WTC11 (cell line): ENCODE measurements at regions not wholly inside any gene's neighbourhood (a gene's known extent, or its start where the extent isn't known, plus 50 kb on each side); places are given as distances from the start of the nearest gene placed in this dataset.

Experiments
- ATAC-seq: fragments of 200-7000 bp; cut with Tn5 transposase; 2 replicates; pipeline ENCODE4 v1.10.0; 2021; ENCODE audit warnings: mild to moderate bottlenecking, moderate library complexity
- CTCF ChIA-PET: fragments of 300-600 bp; sonication (Branson Sonifier 250); formaldehyde crosslinking; loops from one replicate; lab custom pipeline; 2021; ENCODE audit warnings: antibody characterized with exemption; lab: Charles Lee
- POLR2A ChIA-PET: fragments of 350-600 bp; sonication (Branson Sonifier 250); formaldehyde crosslinking; loops from one replicate; lab custom pipeline; 2021; ENCODE audit warnings: antibody characterized with exemption; lab: Charles Lee
- DNase-seq: peaks from one replicate; pipeline ENCODE4 v3.0.0; 2021; ENCODE audit warnings: low spot score
- H3K27ac Mint-ChIP-seq: 2 replicates; pipeline ENCODE4 v1.8.0; 2021; ENCODE audit warnings: mixed read lengths
- H3K27me3 Mint-ChIP-seq: 2 replicates; pipeline ENCODE4 v1.8.0; 2021; ENCODE audit warnings: low read depth, mild to moderate bottlenecking, moderate library complexity, mixed read lengths
- H3K36me3 Mint-ChIP-seq: 2 replicates; pipeline ENCODE4 v1.8.0; 2021; ENCODE audit warnings: mixed read lengths
- H3K4me1 Mint-ChIP-seq: 2 replicates; pipeline ENCODE4 v1.8.0; 2022; ENCODE audit warnings: mixed read lengths
- H3K4me3 Mint-ChIP-seq: 2 replicates; pipeline ENCODE4 v1.8.0; 2021; ENCODE audit warnings: mild to moderate bottlenecking, moderate library complexity, mixed read lengths
- H3K9me3 Mint-ChIP-seq: 2 replicates; pipeline ENCODE4 v1.8.0; 2021; ENCODE audit warnings: mixed read lengths
- CBFB ChIP-seq: sonication (generic); formaldehyde crosslinking; IDR thresholded peaks from 2 replicates; pipeline ENCODE4 v1.8.1; 2022; ENCODE audit warnings: mild to moderate bottlenecking, low read depth, missing genetic modification reagents
- ETV6 ChIP-seq: sonication (generic); formaldehyde crosslinking; IDR thresholded peaks from 2 replicates; pipeline ENCODE4 v1.8.1; 2022; ENCODE audit warnings: mild to moderate bottlenecking, missing genetic modification reagents
- FOXP1 ChIP-seq: sonication (generic); formaldehyde crosslinking; IDR thresholded peaks from 2 replicates; pipeline ENCODE4 v1.8.0; 2022; ENCODE audit warnings: missing genetic modification reagents, mild to moderate bottlenecking, moderate library complexity, borderline replicate concordance
- NR2C2 ChIP-seq: sonication (generic); formaldehyde crosslinking; IDR thresholded peaks from 2 replicates; pipeline ENCODE4 v1.8.0; 2022; ENCODE audit warnings: mild to moderate bottlenecking, missing genetic modification reagents
- TEAD1 ChIP-seq: sonication (generic); formaldehyde crosslinking; IDR thresholded peaks from 2 replicates; pipeline ENCODE4 v1.8.0; 2022; ENCODE audit warnings: mild to moderate bottlenecking, missing genetic modification reagents
- ZNF396 ChIP-seq: fragments of 250-450 bp; sonication (Bioruptor Pico); IDR thresholded peaks from 2 replicates; pipeline ENCODE4 v1.8.0; 2021; ENCODE audit warnings: mild to moderate bottlenecking, moderate library complexity, borderline replicate concordance
- ZNF423 ChIP-seq: fragments of 250-450 bp; sonication (Bioruptor Pico); IDR thresholded peaks from 2 replicates; pipeline ENCODE4 v2.1.2; 2022; ENCODE audit warnings: mild to moderate bottlenecking, moderate library complexity
- TF ChIP-seq, protein P1 (sequence below): sonication (generic); formaldehyde crosslinking; conservative IDR thresholded peaks from 2 replicates; pipeline ENCODE4 v1.8.1; 2022; ENCODE audit warnings: mild to moderate bottlenecking, missing genetic modification reagents
- TF ChIP-seq, protein P2 (sequence below): sonication (generic); formaldehyde crosslinking; IDR thresholded peaks from 2 replicates; pipeline ENCODE4 v1.8.0; 2023; ENCODE audit warnings: mild to moderate bottlenecking, missing genetic modification reagents
- TF ChIP-seq, protein P3 (sequence below): sonication (generic); formaldehyde crosslinking; IDR thresholded peaks from 2 replicates; pipeline ENCODE4 v1.8.0; 2022; ENCODE audit warnings: mild to moderate bottlenecking, missing genetic modification reagents
- TF ChIP-seq, protein P4 (sequence below): sonication (generic); formaldehyde crosslinking; IDR thresholded peaks from 2 replicates; pipeline ENCODE4 v1.8.1; 2022; ENCODE audit warnings: low read depth, missing genetic modification reagents, borderline replicate concordance
- TF ChIP-seq, protein P5 (sequence below): sonication (generic); formaldehyde crosslinking; IDR thresholded peaks from 2 replicates; pipeline ENCODE4 v1.8.1; 2023; ENCODE audit warnings: mild to moderate bottlenecking, missing genetic modification reagents, moderate library complexity
- TF ChIP-seq, protein P6 (sequence below): sonication (generic); formaldehyde crosslinking; IDR thresholded peaks from 2 replicates; pipeline ENCODE4 v1.8.0; 2022; ENCODE audit warnings: missing genetic modification reagents

DNA sequence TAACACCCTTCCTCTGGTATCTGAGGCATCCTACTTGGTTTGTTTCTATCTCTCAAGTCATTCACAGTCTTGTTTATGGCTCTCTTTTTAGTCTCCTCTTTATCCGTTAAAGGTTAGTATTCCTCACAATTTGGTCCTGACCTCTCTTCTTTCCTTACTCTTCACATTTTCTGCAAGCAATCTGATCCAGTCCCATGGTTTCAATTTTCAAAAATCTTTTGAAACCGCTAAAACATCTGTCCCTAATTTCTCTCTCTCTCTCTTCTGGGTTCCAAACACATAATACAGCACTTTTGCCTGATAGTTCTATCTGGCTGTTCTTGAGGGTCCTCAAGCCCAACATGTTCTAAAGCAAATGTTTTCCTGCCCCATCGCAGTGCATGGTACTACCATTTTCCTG, 149.0 kb downstream of the SERPINI1 start:
- Mint-ChIP-seq H3K9me3 (no peaks in the 10 kb centered on the region), H3K27ac (no peak overlapping the region), H3K36me3 (no peaks in the 10 kb centered on the region), H3K4me1 (no peaks in the 10 kb centered on the region), H3K4me3 (no peak overlapping the region), H3K27me3 (no peaks in the 10 kb centered on the region)
- ChIA-PET CTCF (interaction anchor here (2.5 kb wide), 1 partner anchor 156 kb away, joined by 6 read pairs; no protein-coding TSS in a partner anchor), POLR2A (no interaction called here)
- ATAC-seq (no peak), DNase-seq (no peak)
- no peak for TF ChIP-seq ETV6 (CRISPR knock-in tag)

DNA sequence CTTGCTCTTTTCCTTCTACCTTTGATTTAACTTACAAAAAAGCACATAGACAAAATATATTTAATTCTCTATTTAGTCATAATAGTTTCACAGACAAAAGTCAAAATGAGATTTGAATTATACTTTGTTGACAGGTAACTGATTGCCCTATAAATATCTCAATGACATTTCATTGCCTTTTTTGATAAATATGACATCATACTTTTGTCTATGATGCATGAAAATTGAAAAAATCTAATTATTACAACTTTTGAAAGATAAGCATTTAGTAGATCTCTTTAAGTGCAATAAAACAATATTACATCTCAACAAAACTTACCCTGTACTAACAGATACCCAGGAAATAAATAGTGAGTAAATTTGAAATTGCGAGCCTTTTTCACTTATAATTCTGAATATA, 147.9 kb downstream of the SERPINI1 start:
- POLR2A ChIA-PET = no interaction called here
- Mint-ChIP-seq H3K27ac (no peak overlapping the region), H3K4me3 (no peak overlapping the region), H3K36me3 (no peaks in the 10 kb centered on the region), H3K9me3 (no peaks in the 10 kb centered on the region)
- no peak for ATAC-seq
- TF ChIP-seq, protein P1, sequence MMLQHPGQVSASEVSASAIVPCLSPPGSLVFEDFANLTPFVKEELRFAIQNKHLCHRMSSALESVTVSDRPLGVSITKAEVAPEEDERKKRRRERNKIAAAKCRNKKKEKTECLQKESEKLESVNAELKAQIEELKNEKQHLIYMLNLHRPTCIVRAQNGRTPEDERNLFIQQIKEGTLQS (CRISPR knock-in tag) = no peak
- TF ChIP-seq TEAD1 (no peak), NR2C2 (CRISPR knock-in tag) (no peak), ZNF396 (CRISPR knock-in tag) (no peak), CBFB (no peak), ZNF423 (CRISPR knock-in tag) (no peak), FOXP1 (no peak)
- TF ChIP-seq, protein P2, sequence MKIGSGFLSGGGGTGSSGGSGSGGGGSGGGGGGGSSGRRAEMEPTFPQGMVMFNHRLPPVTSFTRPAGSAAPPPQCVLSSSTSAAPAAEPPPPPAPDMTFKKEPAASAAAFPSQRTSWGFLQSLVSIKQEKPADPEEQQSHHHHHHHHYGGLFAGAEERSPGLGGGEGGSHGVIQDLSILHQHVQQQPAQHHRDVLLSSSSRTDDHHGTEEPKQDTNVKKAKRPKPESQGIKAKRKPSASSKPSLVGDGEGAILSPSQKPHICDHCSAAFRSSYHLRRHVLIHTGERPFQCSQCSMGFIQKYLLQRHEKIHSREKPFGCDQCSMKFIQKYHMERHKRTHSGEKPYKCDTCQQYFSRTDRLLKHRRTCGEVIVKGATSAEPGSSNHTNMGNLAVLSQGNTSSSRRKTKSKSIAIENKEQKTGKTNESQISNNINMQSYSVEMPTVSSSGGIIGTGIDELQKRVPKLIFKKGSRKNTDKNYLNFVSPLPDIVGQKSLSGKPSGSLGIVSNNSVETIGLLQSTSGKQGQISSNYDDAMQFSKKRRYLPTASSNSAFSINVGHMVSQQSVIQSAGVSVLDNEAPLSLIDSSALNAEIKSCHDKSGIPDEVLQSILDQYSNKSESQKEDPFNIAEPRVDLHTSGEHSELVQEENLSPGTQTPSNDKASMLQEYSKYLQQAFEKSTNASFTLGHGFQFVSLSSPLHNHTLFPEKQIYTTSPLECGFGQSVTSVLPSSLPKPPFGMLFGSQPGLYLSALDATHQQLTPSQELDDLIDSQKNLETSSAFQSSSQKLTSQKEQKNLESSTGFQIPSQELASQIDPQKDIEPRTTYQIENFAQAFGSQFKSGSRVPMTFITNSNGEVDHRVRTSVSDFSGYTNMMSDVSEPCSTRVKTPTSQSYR = no peak
- TF ChIP-seq, protein P3, sequence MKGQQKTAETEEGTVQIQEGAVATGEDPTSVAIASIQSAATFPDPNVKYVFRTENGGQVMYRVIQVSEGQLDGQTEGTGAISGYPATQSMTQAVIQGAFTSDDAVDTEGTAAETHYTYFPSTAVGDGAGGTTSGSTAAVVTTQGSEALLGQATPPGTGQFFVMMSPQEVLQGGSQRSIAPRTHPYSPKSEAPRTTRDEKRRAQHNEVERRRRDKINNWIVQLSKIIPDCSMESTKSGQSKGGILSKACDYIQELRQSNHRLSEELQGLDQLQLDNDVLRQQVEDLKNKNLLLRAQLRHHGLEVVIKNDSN (CRISPR knock-in tag) = no peak
- TF ChIP-seq, protein P4, sequence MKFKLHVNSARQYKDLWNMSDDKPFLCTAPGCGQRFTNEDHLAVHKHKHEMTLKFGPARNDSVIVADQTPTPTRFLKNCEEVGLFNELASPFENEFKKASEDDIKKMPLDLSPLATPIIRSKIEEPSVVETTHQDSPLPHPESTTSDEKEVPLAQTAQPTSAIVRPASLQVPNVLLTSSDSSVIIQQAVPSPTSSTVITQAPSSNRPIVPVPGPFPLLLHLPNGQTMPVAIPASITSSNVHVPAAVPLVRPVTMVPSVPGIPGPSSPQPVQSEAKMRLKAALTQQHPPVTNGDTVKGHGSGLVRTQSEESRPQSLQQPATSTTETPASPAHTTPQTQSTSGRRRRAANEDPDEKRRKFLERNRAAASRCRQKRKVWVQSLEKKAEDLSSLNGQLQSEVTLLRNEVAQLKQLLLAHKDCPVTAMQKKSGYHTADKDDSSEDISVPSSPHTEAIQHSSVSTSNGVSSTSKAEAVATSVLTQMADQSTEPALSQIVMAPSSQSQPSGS (CRISPR knock-in tag) = no peak
- TF ChIP-seq, protein P5, sequence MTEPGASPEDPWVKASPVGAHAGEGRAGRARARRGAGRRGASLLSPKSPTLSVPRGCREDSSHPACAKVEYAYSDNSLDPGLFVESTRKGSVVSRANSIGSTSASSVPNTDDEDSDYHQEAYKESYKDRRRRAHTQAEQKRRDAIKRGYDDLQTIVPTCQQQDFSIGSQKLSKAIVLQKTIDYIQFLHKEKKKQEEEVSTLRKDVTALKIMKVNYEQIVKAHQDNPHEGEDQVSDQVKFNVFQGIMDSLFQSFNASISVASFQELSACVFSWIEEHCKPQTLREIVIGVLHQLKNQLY = no peak
- TF ChIP-seq, protein P6, sequence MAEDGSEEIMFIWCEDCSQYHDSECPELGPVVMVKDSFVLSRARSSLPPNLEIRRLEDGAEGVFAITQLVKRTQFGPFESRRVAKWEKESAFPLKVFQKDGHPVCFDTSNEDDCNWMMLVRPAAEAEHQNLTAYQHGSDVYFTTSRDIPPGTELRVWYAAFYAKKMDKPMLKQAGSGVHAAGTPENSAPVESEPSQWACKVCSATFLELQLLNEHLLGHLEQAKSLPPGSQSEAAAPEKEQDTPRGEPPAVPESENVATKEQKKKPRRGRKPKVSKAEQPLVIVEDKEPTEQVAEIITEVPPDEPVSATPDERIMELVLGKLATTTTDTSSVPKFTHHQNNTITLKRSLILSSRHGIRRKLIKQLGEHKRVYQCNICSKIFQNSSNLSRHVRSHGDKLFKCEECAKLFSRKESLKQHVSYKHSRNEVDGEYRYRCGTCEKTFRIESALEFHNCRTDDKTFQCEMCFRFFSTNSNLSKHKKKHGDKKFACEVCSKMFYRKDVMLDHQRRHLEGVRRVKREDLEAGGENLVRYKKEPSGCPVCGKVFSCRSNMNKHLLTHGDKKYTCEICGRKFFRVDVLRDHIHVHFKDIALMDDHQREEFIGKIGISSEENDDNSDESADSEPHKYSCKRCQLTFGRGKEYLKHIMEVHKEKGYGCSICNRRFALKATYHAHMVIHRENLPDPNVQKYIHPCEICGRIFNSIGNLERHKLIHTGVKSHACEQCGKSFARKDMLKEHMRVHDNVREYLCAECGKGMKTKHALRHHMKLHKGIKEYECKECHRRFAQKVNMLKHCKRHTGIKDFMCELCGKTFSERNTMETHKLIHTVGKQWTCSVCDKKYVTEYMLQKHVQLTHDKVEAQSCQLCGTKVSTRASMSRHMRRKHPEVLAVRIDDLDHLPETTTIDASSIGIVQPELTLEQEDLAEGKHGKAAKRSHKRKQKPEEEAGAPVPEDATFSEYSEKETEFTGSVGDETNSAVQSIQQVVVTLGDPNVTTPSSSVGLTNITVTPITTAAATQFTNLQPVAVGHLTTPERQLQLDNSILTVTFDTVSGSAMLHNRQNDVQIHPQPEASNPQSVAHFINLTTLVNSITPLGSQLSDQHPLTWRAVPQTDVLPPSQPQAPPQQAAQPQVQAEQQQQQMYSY (CRISPR knock-in tag) = no peak
- TF ChIP-seq, all 79 proteins: peak for 0
- DNase-seq = no peak
- Mint-ChIP-seq H3K27me3 (no peaks in the 10 kb centered on the region), H3K4me1 (no peaks in the 10 kb centered on the region)
- CTCF ChIA-PET = interaction anchor here (2.5 kb wide), 1 partner anchor 157 kb away, joined by 6 read pairs; no protein-coding TSS in a partner anchor
